22Rv1 (cell line): ENCODE measurements at regions not wholly inside any gene's neighbourhood (a gene's known extent, or its start where the extent isn't known, plus 50 kb on each side); places are given as distances from the start of the nearest gene placed in this dataset.

Source experiments
- H3K27ac ChIP-seq: fragments of 450-650 bp; 2 replicates; pipeline ENCODE4 v1.5.1; 2017
- CTCF ChIP-seq: fragments of 450-650 bp; IDR thresholded peaks from 2 replicates; pipeline ENCODE4 v1.5.1; 2017; ENCODE audit warnings: mild to moderate bottlenecking
- ZFX ChIP-seq: fragments of 450-650 bp; IDR thresholded peaks from 2 replicates; pipeline ENCODE4 v1.6.1; 2017; ENCODE audit warnings: antibody characterized with exemption, borderline replicate concordance

- TF ChIP-seq ZFX (no peak), CTCF (no peak)
These were observed 189.8 kb upstream of the CEP162 start for GRCh38 chr6:84417260-84417659.

GRCh38 chr6:84416043-84416657, 188.7 kb upstream of the CEP162 start:
- no peak for TF ChIP-seq ZFX
- no peak for TF ChIP-seq CTCF
- H3K27ac ChIP-seq: no peak overlapping the region

More at GRCh38 chr6:84417260-84417659, 189.8 kb upstream of the CEP162 start:
- H3K27ac ChIP-seq: no peak overlapping the region

- TF ChIP-seq ZFX (no peak), CTCF (no peak)
- no peak overlapping the region for H3K27ac ChIP-seq
These were observed 188.1 kb upstream of the CEP162 start for GRCh38 chr6:84415517-84415916.

- H3K27ac ChIP-seq: no peak overlapping the region
- TF ChIP-seq ZFX: no peak
- no peak for TF ChIP-seq CTCF
These were observed 187.6 kb upstream of the CEP162 start for GRCh38 chr6:84415068-84415467.

GRCh38 chr6:84414531-84414930, 187.1 kb upstream of the CEP162 start:
- TF ChIP-seq CTCF (no peak), ZFX (no peak)

GRCh38 chr6:84411060-84411629, 183.7 kb upstream of the CEP162 start:
- TF ChIP-seq CTCF (no peak), ZFX (no peak)
- H3K27ac ChIP-seq: no peak overlapping the region

More at GRCh38 chr6:84414531-84414930, 187.1 kb upstream of the CEP162 start:
- no peak overlapping the region for H3K27ac ChIP-seq

- H3K27ac ChIP-seq: no peak overlapping the region
- no peak for TF ChIP-seq ZFX
- TF ChIP-seq CTCF: no peak
These were observed 182.5 kb upstream of the CEP162 start for GRCh38 chr6:84409911-84410310.
